ENCODE measurements at regions not wholly inside any gene's neighbourhood (a gene's known extent, or its start where the extent isn't known, plus 50 kb on each side); places are given as distances from the start of the nearest gene placed in this dataset.

DNA sequence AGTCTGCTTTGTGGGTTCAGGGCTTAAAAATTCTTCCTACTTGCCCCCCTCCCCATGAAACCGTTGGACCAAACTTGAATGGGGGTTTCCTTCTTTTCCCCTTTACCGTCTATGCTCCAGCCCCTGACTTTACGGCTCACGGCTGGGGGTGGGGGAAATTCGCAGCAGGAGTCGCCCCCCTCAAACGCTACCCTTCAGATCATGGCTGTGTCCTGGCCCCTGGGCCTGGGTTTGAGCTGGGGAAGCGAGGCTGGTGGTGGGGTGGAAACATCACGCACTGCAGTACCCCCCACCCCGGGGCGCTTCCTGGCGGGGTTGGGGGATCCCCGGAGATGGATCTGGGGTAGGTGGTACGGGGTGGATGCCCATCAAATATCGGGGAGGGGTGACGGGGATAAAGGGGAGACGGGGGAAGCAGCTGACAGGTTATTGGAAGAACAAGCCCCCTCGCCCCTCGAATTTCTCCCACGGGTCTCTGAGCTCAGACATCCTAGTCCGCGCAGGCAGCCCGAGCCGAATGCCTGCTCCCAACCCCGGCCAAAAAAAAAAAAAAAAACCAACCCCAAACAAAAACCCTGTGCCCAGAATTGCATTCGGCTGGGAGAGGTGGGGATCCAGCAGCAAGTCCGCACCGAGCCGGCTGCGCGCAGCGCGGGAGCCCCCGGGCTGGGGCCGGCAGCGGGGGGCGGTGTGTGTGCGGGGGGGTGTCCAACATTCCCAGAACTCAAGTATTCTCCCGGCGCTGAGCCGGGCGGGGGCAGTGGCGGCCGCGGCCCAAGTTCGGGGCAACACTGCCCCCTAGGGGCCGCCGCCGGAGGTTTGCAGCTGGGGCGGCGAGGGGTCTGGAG is 59.0 kb upstream of the ACOT11 start:
- peak overlapping the region; percentile 56 for H3K4me3 ChIP-seq (ENCODE audit: low read depth, low read length)
- ChIA-PET CTCF (interaction anchor here (0.6 to 5.8 kb wide), 74 partner anchors 8 to 628 kb away, joined by 3 to 71 read pairs (median 4); partner anchors contain the start of genes CYB5RL, MRPL37, SSBP3 and TCEANC2), POLR2A (interaction anchor here (0.8 to 1.7 kb wide), 4 partner anchors 10 to 370 kb away, joined by 4 to 13 read pairs (median 5); no protein-coding TSS in a partner anchor)
- DNase-seq (ENCODE audit: low read depth, low spot score) = no peak
- TF ChIP-seq, protein P1, sequence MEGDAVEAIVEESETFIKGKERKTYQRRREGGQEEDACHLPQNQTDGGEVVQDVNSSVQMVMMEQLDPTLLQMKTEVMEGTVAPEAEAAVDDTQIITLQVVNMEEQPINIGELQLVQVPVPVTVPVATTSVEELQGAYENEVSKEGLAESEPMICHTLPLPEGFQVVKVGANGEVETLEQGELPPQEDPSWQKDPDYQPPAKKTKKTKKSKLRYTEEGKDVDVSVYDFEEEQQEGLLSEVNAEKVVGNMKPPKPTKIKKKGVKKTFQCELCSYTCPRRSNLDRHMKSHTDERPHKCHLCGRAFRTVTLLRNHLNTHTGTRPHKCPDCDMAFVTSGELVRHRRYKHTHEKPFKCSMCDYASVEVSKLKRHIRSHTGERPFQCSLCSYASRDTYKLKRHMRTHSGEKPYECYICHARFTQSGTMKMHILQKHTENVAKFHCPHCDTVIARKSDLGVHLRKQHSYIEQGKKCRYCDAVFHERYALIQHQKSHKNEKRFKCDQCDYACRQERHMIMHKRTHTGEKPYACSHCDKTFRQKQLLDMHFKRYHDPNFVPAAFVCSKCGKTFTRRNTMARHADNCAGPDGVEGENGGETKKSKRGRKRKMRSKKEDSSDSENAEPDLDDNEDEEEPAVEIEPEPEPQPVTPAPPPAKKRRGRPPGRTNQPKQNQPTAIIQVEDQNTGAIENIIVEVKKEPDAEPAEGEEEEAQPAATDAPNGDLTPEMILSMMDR (IDR thresholded peaks at IDR 0.05; ENCODE audit: insufficient read depth, low read length, missing control alignments) = peak; percentile 84

DNA sequence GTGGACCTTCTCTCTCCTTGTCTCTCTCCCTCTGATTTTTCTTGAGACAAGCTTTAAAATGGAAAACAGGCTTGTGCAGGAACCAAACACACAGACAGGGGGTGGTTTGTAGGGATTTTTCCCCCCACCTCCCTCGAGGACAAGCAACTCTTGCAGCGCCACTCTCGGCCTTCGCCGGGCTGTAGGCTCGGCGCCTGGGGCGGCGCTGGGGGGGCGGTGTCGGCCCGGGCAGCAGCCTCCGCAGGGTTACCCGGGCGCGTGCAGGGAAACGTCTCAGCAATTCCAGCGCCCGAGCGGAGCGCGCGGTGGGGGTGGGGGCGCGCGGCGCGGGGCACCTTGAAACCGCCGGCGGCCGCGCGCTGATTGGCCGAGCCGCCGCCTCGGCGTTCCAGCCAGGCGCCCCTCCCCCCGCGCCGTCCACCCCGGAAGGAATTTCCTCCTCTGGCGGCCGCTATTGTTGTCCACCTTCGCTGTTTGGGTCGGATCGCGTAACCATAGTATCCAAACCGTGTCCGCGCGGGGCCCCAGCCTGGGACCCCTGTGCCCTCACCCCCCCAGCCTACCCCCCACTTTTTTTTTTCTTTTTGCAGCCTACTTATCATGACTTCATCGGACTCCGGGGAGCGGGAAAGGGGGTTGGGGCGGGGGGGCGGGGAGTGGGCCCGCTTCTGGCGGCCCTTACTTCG is 59.8 kb upstream of the ACOT11 start:
- CTCF ChIA-PET = interaction anchor here (0.6 to 5.8 kb wide), 22 partner anchors 11 to 418 kb away, joined by 3 to 71 read pairs (median 6); partner anchors contain the start of gene SSBP3
- H3K4me3 ChIP-seq (ENCODE audit: low read depth, low read length) = peak overlapping the region; percentile 56
- POLR2A ChIA-PET = interaction anchor here (0.6 to 1.7 kb wide), 3 partner anchors 81 to 82 kb away, joined by 3 to 13 read pairs (median 3); partner anchors contain the start of gene SSBP3
- DNase-seq (ENCODE audit: low read depth, low spot score) = no peak
- TF ChIP-seq, protein P1 (IDR thresholded peaks at IDR 0.05; ENCODE audit: insufficient read depth, low read length, missing control alignments) = peak; percentile 11

DNA sequence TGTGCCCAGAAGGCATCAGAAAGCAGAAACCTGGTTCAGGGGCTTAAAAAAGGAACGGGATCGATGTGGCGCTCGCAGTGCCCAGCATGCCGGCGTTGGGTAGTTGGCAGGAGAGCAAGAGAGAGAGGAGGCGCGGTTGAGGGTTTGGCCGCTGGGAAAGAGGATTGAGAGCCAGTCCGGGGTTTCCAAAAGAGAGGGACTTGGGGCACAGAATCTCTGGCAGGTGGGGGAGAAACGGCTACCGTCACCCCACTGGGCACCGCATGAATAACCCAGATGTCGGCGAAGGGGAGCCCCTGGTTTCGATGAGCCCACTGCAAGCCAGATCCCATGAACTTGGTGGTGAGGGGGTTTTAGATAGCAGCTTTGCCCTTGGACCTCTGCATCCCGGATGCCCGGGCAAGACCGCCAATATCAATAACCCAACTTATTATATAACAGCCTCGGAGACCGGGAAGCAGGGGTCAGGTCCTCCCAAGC is 60.4 kb upstream of the ACOT11 start:
- ChIA-PET CTCF (interaction anchor here (0.6 to 5.8 kb wide), 13 partner anchors 9 to 416 kb away, joined by 3 to 71 read pairs (median 4); partner anchors contain the start of gene SSBP3), POLR2A (interaction anchor here (0.6 to 0.7 kb wide), 2 partner anchors 80 to 82 kb away, joined by 3 read pairs; partner anchors contain the start of gene SSBP3)
- H3K4me3 ChIP-seq (ENCODE audit: low read depth, low read length) = peak overlapping the region; percentile 37
- DNase-seq (ENCODE audit: low read depth, low spot score) = no peak
- TF ChIP-seq, protein P1 (IDR thresholded peaks at IDR 0.05; ENCODE audit: insufficient read depth, low read length, missing control alignments) = no peak

DNA sequence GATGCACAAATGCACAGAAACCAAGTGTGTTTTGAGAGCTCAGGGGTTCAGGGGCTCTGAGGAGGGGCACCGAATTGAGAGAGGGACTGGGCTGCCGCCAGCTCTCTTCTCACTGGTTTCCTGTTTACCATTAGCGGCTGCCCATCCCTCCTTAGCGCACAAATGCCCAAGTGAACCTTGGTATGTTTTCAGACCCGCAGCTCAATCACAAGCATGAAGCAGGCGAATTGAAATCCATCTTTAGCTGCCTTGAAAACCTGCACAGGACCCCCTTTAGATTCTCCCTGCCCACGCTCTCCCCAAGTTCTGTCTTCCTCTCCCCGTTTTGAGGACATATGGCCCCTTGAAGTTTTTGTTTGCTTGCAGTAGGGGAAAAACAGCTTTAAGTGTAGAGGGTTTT is 61.1 kb upstream of the ACOT11 start:
- TF ChIP-seq, protein P1 (IDR thresholded peaks at IDR 0.05; ENCODE audit: insufficient read depth, low read length, missing control alignments) = no peak
- DNase-seq (ENCODE audit: low read depth, low spot score) = no peak
- POLR2A ChIA-PET = interaction anchor here (0.8 kb wide), 1 partner anchor 81 kb away, joined by 3 read pairs; the partner anchor contains the start of gene SSBP3
- H3K4me3 ChIP-seq (ENCODE audit: low read depth, low read length) = no peak overlapping the region
- CTCF ChIA-PET = interaction anchor here (0.6 to 5.8 kb wide), 12 partner anchors 8 to 436 kb away, joined by 3 to 71 read pairs (median 4); partner anchors contain the start of gene SSBP3

DNA sequence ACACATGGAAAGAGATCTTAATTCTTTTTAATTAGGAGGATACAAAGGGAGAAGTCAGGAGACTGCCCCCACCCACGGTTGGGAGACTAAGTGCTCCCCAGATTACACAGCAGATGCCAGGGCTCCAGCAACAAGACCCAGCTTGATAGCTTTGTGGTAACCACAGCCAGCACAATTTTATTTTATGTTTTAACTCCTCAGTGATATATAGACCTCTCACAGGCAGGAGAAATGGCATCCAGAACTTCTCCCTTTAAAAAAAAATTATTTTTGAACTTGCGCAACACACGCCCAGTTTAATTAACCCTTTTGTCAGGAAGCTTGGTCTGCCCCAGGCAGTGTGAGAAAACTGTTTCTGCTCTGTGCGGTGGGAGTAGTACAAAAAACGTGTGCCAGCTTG is 62.6 kb upstream of the ACOT11 start:
- no peak for DNase-seq (ENCODE audit: low read depth, low spot score)
- H3K4me3 ChIP-seq (ENCODE audit: low read depth, low read length) = no peak overlapping the region
- ChIA-PET CTCF (interaction anchor here (1.1 to 5.8 kb wide), 5 partner anchors 12 to 363 kb away, joined by 3 to 71 read pairs (median 4); partner anchors contain the start of gene SSBP3), POLR2A (no interaction called here)
- TF ChIP-seq, protein P1 (IDR thresholded peaks at IDR 0.05; ENCODE audit: insufficient read depth, low read length, missing control alignments) = no peak
